HG02588 (cell line): ENCODE measurements at regions not wholly inside any gene's neighbourhood (a gene's known extent, or its start where the extent isn't known, plus 50 kb on each side); places are given as distances from the start of the nearest gene placed in this dataset.
"Not testable (repeated sequence)": the region's sequence is repeated elsewhere in the genome, so short reads cannot be mapped to it uniquely, and the experiment has no call there.

Source experiments
- ATAC-seq: cut with Tn5 transposase; IDR thresholded peaks from one replicate; pipeline ENCODE4 v1.9.1; 2021; ENCODE audit warnings: mild to moderate bottlenecking, moderate library complexity; ENCODE audit not compliant: unreplicated experiment

GRCh38 chr14:106062502-106063272 lies 536.3 kb downstream of the TMEM121 start:
- ATAC-seq, result no peak

- no peak for ATAC-seq
Measured at GRCh38 chr14:106067935-106068334, 541.6 kb downstream of the TMEM121 start.

GRCh38 chr14:106069804-106070625 lies 543.6 kb downstream of the TMEM121 start:
- no peak for ATAC-seq

GRCh38 chr14:106080922-106081321 lies 554.5 kb downstream of the TMEM121 start:
- ATAC-seq, result no peak

- not testable (repeated sequence) for ATAC-seq
Measured at GRCh38 chr14:106081721-106082120, 555.3 kb downstream of the TMEM121 start.

- no peak for ATAC-seq
Measured at GRCh38 chr14:106083082-106083481, 556.7 kb downstream of the TMEM121 start.

GRCh38 chr14:106087837-106088236 lies 561.5 kb downstream of the TMEM121 start:
- no peak for ATAC-seq

GRCh38 chr14:106088860-106089259 lies 562.5 kb downstream of the TMEM121 start:
- not testable (repeated sequence) for ATAC-seq

GRCh38 chr14:106094654-106095189 lies 568.3 kb downstream of the TMEM121 start:
- no peak for ATAC-seq

GRCh38 chr14:106107703-106108102 lies 581.3 kb downstream of the TMEM121 start:
- no peak for ATAC-seq

- ATAC-seq, result no peak
Measured at GRCh38 chr14:106109337-106109736, 583.0 kb downstream of the TMEM121 start.

GRCh38 chr14:106115401-106115800 lies 589.0 kb downstream of the TMEM121 start:
- no peak for ATAC-seq

- not testable (repeated sequence) for ATAC-seq
Measured at GRCh38 chr14:106116339-106116930, 590.1 kb downstream of the TMEM121 start.

- no peak for ATAC-seq
Measured at GRCh38 chr14:106120101-106120500, 593.7 kb downstream of the TMEM121 start.

GRCh38 chr14:106129274-106129673 lies 602.9 kb downstream of the TMEM121 start:
- no peak for ATAC-seq

GRCh38 chr14:106129904-106130661 lies 603.7 kb downstream of the TMEM121 start:
- not testable (repeated sequence) for ATAC-seq

GRCh38 chr14:106133126-106133525 lies 606.7 kb downstream of the TMEM121 start:
- ATAC-seq, result not testable (repeated sequence)

GRCh38 chr14:106134886-106135285 lies 608.5 kb downstream of the TMEM121 start:
- no peak for ATAC-seq

- ATAC-seq, result no peak
Measured at GRCh38 chr14:106141242-106142220, 615.1 kb downstream of the TMEM121 start.
